ENCODE measurements at regions not wholly inside any gene's neighbourhood (a gene's known extent, or its start where the extent isn't known, plus 50 kb on each side); places are given as distances from the start of the nearest gene placed in this dataset.

DNA sequence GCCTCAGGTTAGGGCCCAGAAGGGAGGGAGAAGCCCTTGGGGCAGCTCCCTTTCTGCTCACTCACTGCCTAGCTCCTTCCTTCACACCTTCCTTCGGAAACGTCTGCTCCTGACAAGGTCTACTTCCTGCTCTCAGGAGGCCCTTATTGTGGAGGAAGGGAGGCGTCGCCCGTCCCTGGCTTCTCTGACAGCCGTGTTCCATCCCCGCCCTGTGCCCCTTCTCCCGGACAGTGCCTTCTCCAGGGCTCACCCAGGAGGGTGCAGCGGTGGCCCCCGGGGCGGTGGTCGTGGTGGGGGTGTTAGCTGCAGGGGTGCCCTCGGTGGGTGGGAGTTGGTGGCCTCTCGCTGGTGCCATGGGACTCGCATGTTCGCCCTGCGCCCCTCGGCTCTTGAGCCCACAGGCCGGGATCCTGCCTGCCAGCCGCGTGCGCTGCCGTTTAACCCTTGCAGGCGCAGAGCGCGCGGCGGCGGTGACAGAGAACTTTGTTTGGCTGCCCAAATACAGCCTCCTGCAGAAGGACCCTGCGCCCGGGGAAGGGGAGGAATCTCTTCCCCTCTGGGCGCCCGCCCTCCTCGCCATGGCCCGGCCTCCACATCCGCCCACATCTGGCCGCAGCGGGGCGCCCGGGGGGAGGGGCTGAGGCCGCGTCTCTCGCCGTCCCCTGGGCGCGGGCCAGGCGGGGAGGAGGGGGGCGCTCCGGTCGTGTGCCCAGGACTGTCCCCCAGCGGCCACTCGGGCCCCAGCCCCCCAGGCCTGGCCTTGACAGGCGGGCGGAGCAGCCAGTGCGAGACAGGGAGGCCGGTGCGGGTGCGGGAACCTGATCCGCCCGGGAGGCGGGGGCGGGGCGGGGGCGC, 231.9 kb downstream of the SEC14L1 start:
- no peak overlapping the region; the same call in 1 of the 2 replicates for H3K27ac ChIP-seq
- no peak; the same call in 1 of the 2 replicates for TF ChIP-seq ZFX (IDR thresholded peaks at IDR 0.05)
- TF ChIP-seq, protein P1, sequence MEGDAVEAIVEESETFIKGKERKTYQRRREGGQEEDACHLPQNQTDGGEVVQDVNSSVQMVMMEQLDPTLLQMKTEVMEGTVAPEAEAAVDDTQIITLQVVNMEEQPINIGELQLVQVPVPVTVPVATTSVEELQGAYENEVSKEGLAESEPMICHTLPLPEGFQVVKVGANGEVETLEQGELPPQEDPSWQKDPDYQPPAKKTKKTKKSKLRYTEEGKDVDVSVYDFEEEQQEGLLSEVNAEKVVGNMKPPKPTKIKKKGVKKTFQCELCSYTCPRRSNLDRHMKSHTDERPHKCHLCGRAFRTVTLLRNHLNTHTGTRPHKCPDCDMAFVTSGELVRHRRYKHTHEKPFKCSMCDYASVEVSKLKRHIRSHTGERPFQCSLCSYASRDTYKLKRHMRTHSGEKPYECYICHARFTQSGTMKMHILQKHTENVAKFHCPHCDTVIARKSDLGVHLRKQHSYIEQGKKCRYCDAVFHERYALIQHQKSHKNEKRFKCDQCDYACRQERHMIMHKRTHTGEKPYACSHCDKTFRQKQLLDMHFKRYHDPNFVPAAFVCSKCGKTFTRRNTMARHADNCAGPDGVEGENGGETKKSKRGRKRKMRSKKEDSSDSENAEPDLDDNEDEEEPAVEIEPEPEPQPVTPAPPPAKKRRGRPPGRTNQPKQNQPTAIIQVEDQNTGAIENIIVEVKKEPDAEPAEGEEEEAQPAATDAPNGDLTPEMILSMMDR (conservative IDR thresholded peaks at IDR 0.05): no peak

DNA sequence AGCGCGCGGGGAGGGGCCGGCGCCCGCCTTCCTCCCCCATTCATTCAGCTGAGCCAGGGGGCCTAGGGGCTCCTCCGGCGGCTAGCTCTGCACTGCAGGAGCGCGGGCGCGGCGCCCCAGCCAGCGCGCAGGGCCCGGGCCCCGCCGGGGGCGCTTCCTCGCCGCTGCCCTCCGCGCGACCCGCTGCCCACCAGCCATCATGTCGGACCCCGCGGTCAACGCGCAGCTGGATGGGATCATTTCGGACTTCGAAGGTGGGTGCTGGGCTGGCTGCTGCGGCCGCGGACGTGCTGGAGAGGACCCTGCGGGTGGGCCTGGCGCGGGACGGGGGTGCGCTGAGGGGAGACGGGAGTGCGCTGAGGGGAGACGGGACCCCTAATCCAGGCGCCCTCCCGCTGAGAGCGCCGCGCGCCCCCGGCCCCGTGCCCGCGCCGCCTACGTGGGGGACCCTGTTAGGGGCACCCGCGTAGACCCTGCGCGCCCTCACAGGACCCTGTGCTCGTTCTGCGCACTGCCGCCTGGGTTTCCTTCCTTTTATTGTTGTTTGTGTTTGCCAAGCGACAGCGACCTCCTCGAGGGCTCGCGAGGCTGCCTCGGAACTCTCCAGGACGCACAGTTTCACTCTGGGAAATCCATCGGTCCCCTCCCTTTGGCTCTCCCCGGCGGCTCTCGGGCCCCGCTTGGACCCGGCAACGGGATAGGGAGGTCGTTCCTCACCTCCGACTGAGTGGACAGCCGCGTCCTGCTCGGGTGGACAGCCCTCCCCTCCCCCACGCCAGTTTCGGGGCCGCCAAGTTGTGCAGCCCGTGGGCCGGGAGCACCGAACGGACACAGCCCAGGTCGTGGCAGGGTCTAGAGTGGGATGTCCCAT, 232.8 kb downstream of the SEC14L1 start:
- TF ChIP-seq, protein P1 (conservative IDR thresholded peaks at IDR 0.05): no peak
- no peak for TF ChIP-seq ZFX (IDR thresholded peaks at IDR 0.05)
- no peak overlapping the region for H3K27ac ChIP-seq

DNA sequence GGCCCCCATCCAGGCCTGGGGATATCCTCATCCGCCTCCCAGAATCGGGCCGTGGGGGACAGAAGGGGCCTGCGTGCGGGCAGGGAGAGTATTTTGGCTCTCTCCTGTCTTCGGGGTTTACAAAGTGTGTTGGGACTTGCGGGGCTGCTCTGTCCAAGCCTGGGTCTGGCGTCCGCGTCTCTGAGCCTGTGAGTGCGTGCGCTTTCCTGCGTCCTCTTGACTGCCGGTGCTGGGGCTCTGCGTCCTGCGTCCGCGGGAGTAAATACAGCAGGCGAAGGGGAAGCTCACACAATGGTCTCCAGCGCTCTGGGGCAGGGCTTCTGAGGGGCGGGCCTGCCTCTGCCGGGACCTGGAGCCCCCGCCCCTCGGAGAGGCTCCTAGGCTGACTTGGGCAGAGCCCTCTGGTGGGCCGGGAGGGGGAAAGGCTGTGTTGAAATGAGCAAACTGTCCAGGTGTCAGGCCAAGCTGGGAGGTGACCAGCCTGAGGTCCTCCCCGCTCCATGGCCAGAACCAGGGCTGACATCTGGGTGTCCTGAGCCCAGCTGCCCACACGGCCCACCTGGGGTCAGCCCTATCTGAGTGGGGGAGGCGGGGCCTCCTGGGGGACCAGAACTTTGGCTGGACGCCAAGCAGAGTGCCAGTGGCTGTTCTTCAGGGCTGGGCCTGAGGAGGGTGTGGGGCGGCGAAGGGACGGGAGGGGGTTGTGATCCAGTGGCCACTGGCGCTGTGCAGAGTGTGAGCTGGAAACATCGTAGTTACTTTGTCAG, 233.6 kb downstream of the SEC14L1 start:
- TF ChIP-seq, protein P1 (conservative IDR thresholded peaks at IDR 0.05): no peak
- TF ChIP-seq ZFX (IDR thresholded peaks at IDR 0.05): no peak
- peak overlapping the region; percentile 4; the same call in 1 of the 2 replicates for H3K27ac ChIP-seq

DNA sequence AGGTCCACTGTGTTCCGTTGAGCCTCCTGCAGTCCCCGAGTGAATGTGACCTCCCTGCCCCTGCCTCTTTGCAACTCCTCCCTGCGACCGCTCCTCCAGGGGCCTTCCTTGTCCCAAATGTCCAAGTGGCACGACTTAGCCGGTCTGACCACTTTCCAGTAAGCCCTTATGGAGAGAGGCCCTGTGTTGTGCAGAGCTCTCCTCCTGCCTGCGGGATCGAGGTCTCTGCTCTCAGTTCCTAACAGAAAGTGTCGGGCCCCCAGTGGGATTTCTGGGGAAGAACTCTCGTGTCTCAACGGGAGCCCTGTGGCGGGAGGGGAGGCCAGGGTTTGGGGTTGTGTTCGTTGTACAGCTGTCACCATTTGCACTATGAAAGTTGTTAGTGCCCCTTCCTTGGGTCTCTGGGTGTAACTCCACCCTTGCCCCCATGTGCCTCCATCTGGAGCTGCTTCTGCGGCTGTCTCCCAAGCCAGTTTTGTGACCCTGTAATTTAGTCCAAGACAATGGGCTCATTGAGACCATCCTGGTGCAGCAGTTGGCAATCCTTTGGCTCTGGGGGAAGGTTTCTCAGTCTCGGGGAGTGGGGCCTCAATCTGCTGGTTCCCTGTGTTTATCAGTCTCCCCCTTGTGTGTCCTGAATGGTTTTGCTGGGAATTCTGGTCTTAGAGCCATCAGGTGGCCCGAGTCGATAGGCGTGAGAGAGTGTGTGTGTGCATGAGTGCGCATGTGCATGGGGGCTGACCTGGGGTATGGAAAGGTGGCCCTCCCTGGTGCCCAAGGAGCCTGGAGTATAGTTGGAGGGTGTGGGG, 234.5 kb downstream of the SEC14L1 start:
- TF ChIP-seq, protein P1 (conservative IDR thresholded peaks at IDR 0.05): no peak
- no peak for TF ChIP-seq ZFX (IDR thresholded peaks at IDR 0.05)
- H3K27ac ChIP-seq: peak overlapping the region; percentile 4; the same call in 1 of the 2 replicates

DNA sequence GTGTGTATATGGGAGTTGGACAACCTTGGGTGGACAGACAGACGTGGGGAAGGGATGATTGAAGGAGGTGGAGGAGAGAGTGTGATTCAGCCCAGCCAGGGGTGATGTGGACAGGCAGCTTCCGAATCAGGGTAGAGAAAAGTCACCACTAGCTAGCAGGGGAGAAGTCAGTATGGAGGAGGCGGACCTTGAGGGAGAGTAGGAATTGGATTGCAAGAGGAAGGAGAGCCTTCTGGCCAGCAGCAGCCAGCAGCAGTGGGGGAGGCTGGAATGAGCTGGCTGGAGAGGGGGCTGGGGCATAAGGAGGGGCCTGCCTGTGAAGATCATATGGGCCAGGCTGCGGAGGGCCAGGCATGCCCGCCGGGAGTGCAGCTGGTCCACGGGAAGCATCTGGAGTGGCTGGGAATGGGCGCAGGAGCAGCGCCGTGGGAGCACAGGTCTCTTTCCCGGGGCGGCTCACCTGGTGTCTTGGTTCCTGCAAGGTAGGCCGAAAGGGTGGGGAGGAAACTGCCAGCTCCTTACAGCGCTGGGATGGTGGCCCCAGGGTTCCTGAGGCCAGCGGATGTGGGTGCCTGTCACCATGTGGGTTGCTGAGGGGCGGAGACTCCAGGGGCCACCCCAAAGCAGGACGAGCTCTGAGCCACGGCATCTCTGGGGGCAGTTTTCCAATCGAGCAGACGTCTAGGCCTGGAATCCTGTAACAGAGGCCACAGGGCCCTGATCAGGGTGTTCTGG, 235.3 kb downstream of the SEC14L1 start:
- TF ChIP-seq, protein P1 (conservative IDR thresholded peaks at IDR 0.05): no peak
- TF ChIP-seq ZFX (IDR thresholded peaks at IDR 0.05): no peak
- peak overlapping the region; percentile 46 for H3K27ac ChIP-seq

All from C4-2B (cell line).